Gastrocnemius medialis (tissue), 4 donors: ENCODE measurements at regions not wholly inside any gene's neighbourhood (a gene's known extent, or its start where the extent isn't known, plus 50 kb on each side); places are given as distances from the start of the nearest gene placed in this dataset.

ENCODE experiments used
- POLR2A ChIP-seq, 2 donors: fragments of 450-650 bp; IDR thresholded peaks; one replicate each; pipeline ENCODE4 v1.6.1; 2017; ENCODE audit warnings: antibody characterized with exemption in 2 of 2, mild to moderate bottlenecking in 2 of 2, moderate library complexity in 2 of 2
- TF ChIP-seq, protein P1 (sequence below), 5 experiments: fragments of 450-650 bp in 3 of 5; fragments of 200-600 bp in 2 of 5; sonication (generic) in 2 of 5; IDR thresholded peaks in 4 of 5; conservative IDR thresholded peaks in 1 of 5; 1 replicate in 4 of 5; 2 replicates in 1 of 5; pipeline ENCODE4 v1.5.1; 2016 to 2019; ENCODE audit warnings: antibody characterized with exemption in 5 of 5, mild to moderate bottlenecking in 3 of 5, moderate library complexity in 3 of 5

DNA sequence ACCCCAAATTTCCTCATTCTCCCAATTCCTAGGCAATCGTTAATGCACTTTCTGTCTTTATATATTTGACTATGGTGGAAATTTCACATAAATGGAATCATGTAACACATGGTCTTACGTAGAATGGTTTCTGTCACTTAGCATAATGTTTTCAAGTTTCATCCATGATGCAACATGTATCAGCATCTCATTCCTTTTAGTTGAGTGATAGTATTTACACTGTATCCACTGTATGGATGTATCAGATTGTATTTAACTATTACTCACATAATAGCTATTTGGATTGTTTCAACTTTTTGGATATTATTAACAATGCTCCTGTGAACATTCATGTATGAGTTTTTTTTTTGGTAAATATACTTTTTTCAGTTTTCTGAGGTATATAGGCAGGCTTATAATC is 982.3 kb upstream of the DDX18 start:
- TF ChIP-seq, protein P1, sequence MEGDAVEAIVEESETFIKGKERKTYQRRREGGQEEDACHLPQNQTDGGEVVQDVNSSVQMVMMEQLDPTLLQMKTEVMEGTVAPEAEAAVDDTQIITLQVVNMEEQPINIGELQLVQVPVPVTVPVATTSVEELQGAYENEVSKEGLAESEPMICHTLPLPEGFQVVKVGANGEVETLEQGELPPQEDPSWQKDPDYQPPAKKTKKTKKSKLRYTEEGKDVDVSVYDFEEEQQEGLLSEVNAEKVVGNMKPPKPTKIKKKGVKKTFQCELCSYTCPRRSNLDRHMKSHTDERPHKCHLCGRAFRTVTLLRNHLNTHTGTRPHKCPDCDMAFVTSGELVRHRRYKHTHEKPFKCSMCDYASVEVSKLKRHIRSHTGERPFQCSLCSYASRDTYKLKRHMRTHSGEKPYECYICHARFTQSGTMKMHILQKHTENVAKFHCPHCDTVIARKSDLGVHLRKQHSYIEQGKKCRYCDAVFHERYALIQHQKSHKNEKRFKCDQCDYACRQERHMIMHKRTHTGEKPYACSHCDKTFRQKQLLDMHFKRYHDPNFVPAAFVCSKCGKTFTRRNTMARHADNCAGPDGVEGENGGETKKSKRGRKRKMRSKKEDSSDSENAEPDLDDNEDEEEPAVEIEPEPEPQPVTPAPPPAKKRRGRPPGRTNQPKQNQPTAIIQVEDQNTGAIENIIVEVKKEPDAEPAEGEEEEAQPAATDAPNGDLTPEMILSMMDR (IDR thresholded peaks at IDR 0.05 in 4 of 5, conservative IDR thresholded peaks at IDR 0.05 in 1 of 5): no peak
- no peak for TF ChIP-seq POLR2A (IDR thresholded peaks at IDR 0.05)
